ENCODE measurements at regions not wholly inside any gene's neighbourhood (a gene's known extent, or its start where the extent isn't known, plus 50 kb on each side); places are given as distances from the start of the nearest gene placed in this dataset.
"Not testable (repeated sequence)": the region's sequence is repeated elsewhere in the genome, so short reads cannot be mapped to it uniquely, and the experiment has no call there.

DNA sequence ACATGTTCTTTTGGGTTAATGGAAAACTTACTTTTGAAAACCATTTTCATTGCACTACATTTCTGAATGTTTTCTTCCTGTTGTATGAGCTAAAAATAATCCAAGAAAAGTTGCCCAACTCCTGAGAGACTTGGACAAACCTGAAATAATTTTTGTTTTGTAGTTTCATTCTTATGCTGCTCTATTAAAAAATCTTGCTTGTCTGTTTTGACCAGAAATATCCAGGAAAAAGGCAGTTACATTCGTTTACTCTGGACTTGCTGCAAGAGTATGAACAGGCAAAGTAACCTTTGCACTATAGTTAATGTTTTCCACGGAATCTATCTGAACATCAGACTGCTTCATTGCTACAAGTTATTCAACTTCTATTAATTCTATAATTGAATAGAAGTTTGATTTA is 200.1 kb upstream of the DAB2 start:
- DNase-seq = no peak

- DNase-seq = no peak
Observed at GRCh38 chr5:39624268-39624886, 199.6 kb upstream of the DAB2 start.

DNA sequence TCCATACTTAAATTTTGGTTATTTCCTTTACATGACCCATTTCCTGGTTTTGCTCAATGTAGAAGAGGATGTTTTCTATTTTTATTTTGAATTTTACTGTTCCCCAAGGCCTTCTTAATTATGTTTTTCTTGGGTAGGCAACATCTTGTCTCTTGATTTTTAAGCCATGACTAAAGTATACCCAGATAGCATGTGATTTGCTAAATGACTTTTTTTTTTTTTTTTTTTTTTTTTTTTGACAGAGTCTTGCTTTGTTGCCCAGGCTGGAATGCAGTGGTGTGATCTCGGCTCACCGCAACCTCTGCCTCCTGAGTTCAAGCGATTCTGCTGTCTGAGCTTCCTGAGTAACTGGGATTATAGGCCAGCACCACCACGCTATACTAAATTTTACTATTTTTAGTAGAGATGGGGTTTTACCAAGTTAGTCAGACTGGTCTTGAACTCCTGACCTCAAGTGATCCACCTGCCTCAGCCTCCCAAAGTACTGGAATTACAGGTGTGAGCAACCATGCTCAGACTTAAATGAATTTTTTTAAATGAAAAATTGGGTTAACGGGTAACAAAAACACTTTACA is 198.6 kb upstream of the DAB2 start:
- no peak for DNase-seq

- DNase-seq = no peak
Observed at GRCh38 chr5:39622281-39622680, 197.5 kb upstream of the DAB2 start.

DNA sequence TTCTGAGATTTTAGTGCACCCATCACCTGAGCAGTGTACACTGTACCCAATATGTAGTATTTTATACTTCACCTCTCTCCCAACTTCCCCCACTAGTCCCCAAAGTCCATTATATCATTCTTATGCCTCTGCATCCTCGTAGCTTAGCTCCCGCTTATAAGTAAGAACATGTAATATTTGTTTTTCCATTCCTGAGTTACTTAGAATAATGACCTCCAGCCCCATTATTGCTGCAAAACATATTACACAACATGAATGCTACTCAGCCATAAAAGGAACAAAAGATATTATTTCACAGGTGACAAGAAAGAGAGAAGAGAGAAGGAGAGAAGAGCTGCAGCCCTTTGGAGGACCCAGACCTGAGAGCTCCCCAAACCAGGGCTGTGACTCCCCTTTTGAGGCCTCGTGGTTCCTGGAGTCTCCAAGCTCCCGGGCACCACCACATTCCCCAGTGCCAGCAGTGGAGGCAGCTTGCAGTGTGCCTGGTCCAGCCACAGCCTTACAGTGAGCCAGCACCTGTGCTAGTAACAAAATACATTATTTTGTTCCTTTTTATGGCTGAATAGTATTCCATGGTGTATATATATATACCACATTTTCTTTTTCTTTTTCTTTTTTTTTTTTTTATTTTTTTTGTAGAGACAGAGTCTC is 194.5 kb upstream of the DAB2 start:
- no peak for DNase-seq

GRCh38 chr5:39618391-39618790 is 193.6 kb upstream of the DAB2 start:
- DNase-seq = no peak

- no peak for DNase-seq
Observed at GRCh38 chr5:39616131-39616530, 191.4 kb upstream of the DAB2 start.

DNA sequence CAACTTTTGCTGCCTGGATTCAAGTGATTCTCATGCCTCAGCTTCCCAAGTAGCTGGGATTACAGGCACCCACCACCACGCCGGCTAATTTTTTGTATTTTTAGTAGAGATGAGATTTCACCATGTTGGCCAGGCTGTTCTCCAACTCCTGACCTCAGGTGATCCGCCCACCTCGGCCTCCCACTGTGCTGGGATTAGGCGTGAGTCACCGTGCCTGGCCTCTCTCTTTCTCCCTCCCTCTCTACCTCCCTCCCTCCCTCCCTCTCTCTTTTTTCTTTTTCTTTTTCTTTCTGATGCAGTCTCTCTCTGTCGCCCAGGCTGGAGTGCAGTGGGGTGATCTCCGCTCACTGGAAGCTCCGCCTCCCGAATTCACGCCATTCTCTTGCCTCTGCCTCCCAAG is 186.3 kb upstream of the DAB2 start:
- DNase-seq = not testable (repeated sequence)

GRCh38 chr5:39608024-39608423 is 183.2 kb upstream of the DAB2 start:
- no peak for DNase-seq

DNA sequence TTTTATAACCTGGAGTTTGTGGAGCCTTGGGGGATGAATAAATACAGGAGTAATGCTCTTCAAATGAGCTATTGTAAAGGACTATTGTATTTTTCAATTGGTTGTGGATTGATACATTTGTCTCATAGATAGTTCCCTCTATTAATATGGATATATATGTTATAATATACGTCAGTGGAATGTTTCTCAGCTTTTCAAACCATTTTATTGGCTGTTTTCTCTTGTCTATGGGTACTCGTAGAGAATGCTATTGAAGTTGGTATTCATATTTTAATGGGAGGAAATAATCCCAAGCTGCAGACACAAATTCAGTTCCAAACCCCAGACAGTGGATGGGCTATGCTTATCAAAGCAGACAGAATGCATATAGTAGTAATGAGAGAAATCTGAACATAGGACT is 181.8 kb upstream of the DAB2 start:
- DNase-seq = no peak

DNA sequence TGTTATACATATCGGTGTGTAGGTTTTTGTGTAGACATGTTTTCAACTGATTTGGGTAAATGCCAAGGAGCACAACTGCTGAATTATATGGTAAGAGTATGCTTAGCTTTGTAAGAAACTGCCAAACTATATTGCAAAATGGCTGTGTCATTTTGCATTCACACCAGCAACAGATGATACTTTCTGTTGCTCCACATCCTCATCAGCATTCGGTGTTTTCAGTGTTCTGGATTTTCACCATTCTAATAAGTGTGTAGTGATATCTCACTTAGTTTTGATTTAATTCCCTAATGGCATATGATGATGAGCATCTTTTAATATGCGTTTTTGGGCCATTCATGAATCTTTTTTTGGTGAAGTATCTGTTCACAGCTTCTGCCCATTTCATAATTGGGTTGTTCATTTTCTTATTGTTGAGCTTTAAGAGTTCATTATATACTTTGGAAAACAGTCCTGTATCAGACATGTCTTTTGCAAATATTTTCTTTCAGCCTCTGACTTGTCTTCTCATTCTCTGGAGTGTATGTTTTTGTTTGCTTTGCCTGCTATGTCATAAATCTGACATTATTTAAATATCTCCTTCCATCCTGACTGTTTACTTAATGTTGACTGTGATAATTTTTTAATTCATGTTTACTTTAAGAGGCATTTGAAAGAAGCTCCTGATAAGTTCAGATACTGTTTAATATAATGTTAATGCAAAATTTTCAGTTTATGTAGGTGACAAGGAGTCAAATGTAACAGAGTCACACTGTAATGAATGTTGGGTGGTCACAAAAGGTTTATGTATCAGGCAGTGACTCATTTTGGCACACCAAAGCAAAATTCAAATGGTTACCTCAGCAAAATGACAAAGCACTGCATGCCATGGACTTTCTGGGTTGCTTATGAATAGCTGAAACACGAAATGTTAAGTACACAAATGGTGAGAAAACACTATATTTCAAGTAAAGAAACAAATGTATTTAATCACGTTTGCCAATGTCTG is 181.1 kb upstream of the DAB2 start:
- no peak for DNase-seq

DNA sequence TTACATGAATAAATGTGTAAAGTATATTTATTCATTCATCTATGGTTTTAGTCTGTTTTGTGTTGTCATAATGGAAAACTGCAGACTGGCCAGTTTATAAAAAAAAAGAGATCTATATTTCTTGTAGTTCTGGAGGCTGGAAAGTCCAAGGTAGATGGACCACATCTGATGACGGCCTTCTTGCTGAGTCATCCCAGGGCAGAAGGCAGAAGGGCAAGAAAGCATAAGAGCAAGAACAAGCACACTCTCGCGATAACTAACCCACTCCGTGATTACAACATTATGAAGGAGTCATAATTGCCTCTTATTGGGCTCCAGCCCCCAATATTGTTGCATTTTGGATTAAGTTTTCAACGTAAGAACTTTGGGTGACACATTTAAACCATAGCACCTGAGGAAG is 180.4 kb upstream of the DAB2 start:
- DNase-seq = no peak

DNA sequence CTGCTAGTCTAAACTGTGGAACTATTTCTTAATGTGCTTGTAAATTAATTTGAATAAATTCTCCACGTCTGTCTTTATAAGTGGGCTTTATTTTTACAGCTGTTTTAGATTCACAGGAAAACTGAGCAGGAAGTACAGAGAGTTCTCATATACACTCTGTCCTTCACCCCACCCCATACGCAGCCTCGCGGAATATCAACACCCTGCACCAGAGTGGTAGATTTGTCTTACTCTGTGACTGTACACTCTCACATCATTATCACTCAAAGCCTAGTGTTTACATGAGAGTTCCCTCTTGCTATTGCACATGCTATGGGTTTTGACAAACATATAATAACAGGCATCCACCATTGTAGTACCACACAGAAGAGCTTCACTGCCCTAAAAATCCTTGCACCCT is 179.7 kb upstream of the DAB2 start:
- DNase-seq = no peak

- no peak for DNase-seq
Observed at GRCh38 chr5:39599721-39600431, 175.1 kb upstream of the DAB2 start.

- DNase-seq = no peak
Observed at GRCh38 chr5:39598661-39599248, 174.0 kb upstream of the DAB2 start.

DNA sequence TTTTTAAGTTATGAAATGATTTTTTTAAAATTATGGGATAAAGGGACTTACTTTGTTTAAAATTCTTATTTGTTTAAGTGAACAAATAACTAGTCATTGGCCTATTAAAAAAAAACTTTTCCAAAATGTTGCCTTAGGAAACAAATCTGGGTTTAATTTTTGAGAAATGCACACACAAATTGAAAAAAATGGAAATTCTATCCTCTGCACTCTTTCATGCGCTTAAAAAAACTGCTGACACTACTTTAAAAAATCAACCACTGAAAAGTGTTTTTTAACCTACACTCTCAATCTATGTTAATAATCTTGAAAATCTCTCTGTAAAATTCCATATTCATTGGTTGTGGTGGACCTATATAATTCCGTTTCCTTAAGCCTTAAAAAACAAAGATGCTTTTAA is 163.4 kb upstream of the DAB2 start:
- no peak for DNase-seq

DNA sequence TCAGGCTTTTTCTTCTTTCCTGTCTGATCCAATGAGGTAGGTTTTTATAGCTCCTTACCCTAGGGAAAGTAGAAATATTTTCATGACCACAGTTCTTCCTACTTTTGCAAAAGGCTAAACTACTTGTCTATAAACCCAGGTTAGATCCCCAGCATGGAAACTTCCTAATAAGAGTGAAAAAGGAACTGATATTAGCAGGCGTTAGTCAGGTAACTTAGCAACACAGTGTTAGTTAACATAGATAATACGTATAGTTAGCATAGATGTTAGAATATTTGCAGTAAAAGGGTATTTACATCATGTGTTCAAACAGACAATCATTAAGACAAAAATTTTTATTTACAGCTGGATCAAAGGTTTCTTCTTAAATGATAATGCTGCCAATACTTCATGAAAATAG is 162.9 kb upstream of the DAB2 start:
- DNase-seq = no peak

DNA sequence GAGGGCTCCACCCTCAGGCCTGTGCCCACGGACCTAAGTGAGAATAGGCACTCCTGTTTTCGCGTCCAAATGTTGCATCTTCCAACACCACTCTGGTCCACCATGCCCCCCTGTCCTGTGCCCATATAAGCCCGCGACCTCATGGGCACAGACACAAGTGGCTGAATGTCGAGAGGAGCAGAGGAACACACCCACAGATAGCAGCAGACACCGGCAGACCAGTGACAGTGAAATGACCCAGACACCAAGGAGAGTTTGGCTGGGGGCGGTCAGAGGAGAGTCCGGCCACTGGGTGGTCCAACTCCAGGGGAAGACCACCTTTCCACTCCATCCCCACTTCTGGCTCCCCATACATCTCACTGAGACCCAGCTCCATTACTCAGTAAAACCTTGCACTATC is 161.4 kb upstream of the DAB2 start:
- no peak for DNase-seq

- no peak for DNase-seq
Observed at GRCh38 chr5:39584927-39585326, 160.1 kb upstream of the DAB2 start.

- DNase-seq = no peak
Observed at GRCh38 chr5:39580702-39581453, 156.1 kb upstream of the DAB2 start.

DNA sequence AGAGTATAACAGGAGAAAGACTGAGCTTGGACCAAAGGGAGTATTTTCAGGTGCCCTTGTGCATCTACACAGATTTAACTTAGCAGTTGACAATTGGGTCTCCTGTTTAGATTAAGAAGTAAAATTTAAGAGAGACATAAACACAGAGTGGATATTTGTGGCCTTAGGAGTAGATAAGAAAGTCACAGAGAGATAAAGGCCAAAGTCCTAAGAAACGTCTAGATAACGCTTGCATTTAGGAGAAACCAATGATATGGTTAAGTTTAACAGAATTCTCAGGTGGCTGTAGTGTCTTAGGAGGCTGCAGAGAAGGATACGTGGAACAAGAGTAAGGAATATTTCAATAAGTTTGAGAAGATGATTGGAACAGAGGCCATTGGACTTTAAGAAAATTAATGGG is 155.0 kb upstream of the DAB2 start:
- DNase-seq = no peak
